GM21447 (cell line): ENCODE measurements at regions not wholly inside any gene's neighbourhood (a gene's known extent, or its start where the extent isn't known, plus 50 kb on each side); places are given as distances from the start of the nearest gene placed in this dataset.
"Not testable (repeated sequence)": the region's sequence is repeated elsewhere in the genome, so short reads cannot be mapped to it uniquely, and the experiment has no call there.

Source experiments
- ATAC-seq: cut with Tn5 transposase; IDR thresholded peaks from one replicate; pipeline ENCODE4 v1.9.1; 2021; ENCODE audit not compliant: unreplicated experiment

GRCh38 chr18:11387880-11388279 is 221.5 kb upstream of the SLC35G4 start:
- ATAC-seq = no peak

GRCh38 chr18:11383381-11383780 is 226.0 kb upstream of the SLC35G4 start:
- ATAC-seq = no peak

- no peak for ATAC-seq
Observed at GRCh38 chr18:11380968-11381367, 228.4 kb upstream of the SLC35G4 start.

GRCh38 chr18:11379660-11380059 is 229.7 kb upstream of the SLC35G4 start:
- ATAC-seq = no peak

GRCh38 chr18:11377766-11378540 is 228.6 kb upstream of the PIEZO2 start:
- ATAC-seq = no peak

GRCh38 chr18:11372163-11372562 is 222.8 kb upstream of the PIEZO2 start:
- no peak for ATAC-seq

GRCh38 chr18:11369556-11369955 is 220.2 kb upstream of the PIEZO2 start:
- ATAC-seq = no peak

GRCh38 chr18:11368020-11368419 is 218.7 kb upstream of the PIEZO2 start:
- ATAC-seq = no peak

GRCh38 chr18:11367351-11367750 is 218.0 kb upstream of the PIEZO2 start:
- ATAC-seq = no peak

- ATAC-seq = no peak
Observed at GRCh38 chr18:11366410-11366809, 217.0 kb upstream of the PIEZO2 start.

GRCh38 chr18:11362856-11363255 is 213.5 kb upstream of the PIEZO2 start:
- no peak for ATAC-seq

GRCh38 chr18:11361862-11362261 is 212.5 kb upstream of the PIEZO2 start:
- not testable (repeated sequence) for ATAC-seq

GRCh38 chr18:11357678-11358077 is 208.3 kb upstream of the PIEZO2 start:
- no peak for ATAC-seq

GRCh38 chr18:11344576-11344975 is 195.2 kb upstream of the PIEZO2 start:
- ATAC-seq = not testable (repeated sequence)

- no peak for ATAC-seq
Observed at GRCh38 chr18:11343096-11343495, 193.7 kb upstream of the PIEZO2 start.

GRCh38 chr18:11342115-11342514 is 192.7 kb upstream of the PIEZO2 start:
- ATAC-seq = not testable (repeated sequence)

GRCh38 chr18:11339188-11339775 is 189.9 kb upstream of the PIEZO2 start:
- ATAC-seq = no peak

- ATAC-seq = no peak
Observed at GRCh38 chr18:11336241-11336640, 186.9 kb upstream of the PIEZO2 start.

GRCh38 chr18:11327391-11328009 is 178.1 kb upstream of the PIEZO2 start:
- ATAC-seq = no peak

GRCh38 chr18:11324956-11325882 is 175.8 kb upstream of the PIEZO2 start:
- peak; percentile 86 for ATAC-seq

GRCh38 chr18:11324510-11324909 is 175.1 kb upstream of the PIEZO2 start:
- ATAC-seq = no peak
